HepG2 (cell line): ENCODE measurements at regions not wholly inside any gene's neighbourhood (a gene's known extent, or its start where the extent isn't known, plus 50 kb on each side); places are given as distances from the start of the nearest gene placed in this dataset.

Experiments
- ATAC-seq: fragments of 200-7000 bp; cut with Tn5 transposase; 3 replicates; pipeline ENCODE4 v1.9.1; 2020; ENCODE audit warnings: mild to moderate bottlenecking, moderate library complexity
- BruUV-seq: library from RNA; stranded (reverse); fragments of 400-500 nt; replicated peaks from 2 replicates; lab custom pipeline; 2021; lab: Mats Ljungman, UMichigan
- CTCF ChIA-PET: fragments of 300-600 bp; formaldehyde crosslinking; extraction: SDS; loops from one replicate; lab custom pipeline; 2021; ENCODE audit warnings: low total read pairs, inconsistent platforms, low intra/inter-chr PET ratio; lab: Yijun Ruan, JAX
- POLR2A ChIA-PET: fragments of 350-600 bp; sonication (Branson Sonifier 250); formaldehyde crosslinking; loops from one replicate; lab custom pipeline; 2020; ENCODE audit warnings: antibody characterized with exemption, inconsistent platforms; lab: Yijun Ruan, JAX
- DNase-seq: peaks from one replicate; pipeline ENCODE4 v3.0.0-alpha.2; 2015; ENCODE audit warnings: low spot score
- FAIRE-seq: peaks from 3 replicates; lab custom pipeline; 2011; peaks lifted over from hg19 to GRCh38; lab: Jason Lieb, UNC
- H2AFZ ChIP-seq: one replicate; pipeline ENCODE4 v1.6.1; 2011; ENCODE audit warnings: low read length, inconsistent platforms
- H3K27ac ChIP-seq: fragments of 300-600 bp; 3 replicates; pipeline ENCODE4 v1.8.0; 2011; ENCODE audit warnings: mixed run types, mild to moderate bottlenecking, mixed read lengths, low read length, inconsistent platforms; ENCODE audit not compliant: insufficient read depth; ENCODE audit errors: extremely low read length
- H3K27me3 ChIP-seq, 2 experiments: fragments of 200-600 bp in 1 of 2; 2 replicates in 1 of 2; 3 replicates in 1 of 2; pipeline versions ENCODE4 v1.6.0 to v1.8.0; 2011; ENCODE audit warnings: low read length in 2 of 2, mild to moderate bottlenecking in 2 of 2, moderate library complexity in 2 of 2, inconsistent platforms in 1 of 2; ENCODE audit not compliant: insufficient read depth in 2 of 2, control insufficient read depth in 1 of 2
- H3K36me3 ChIP-seq, 2 experiments: fragments of 200-600 bp in 1 of 2; replicated peaks in 1 of 2; 2 replicates in 1 of 2; 3 replicates in 1 of 2; pipeline versions ENCODE4 v1.5.1 to v1.8.0; 2011; ENCODE audit warnings: low read length in 2 of 2, inconsistent platforms in 1 of 2; ENCODE audit not compliant: insufficient read depth in 2 of 2, control insufficient read depth in 1 of 2
- H3K4me1 ChIP-seq: 2 replicates; pipeline ENCODE4 v1.5.1; 2012; ENCODE audit warnings: low read length, inconsistent platforms; ENCODE audit not compliant: insufficient read depth
- H3K4me2 ChIP-seq: 2 replicates; pipeline ENCODE4 v1.6.0; 2011; ENCODE audit warnings: low read depth, low read length, inconsistent platforms
- H3K4me3 ChIP-seq, 3 experiments: fragments of 200-600 bp in 1 of 3; sonication (generic), shearing (Covaris generic) in 1 of 3; replicated peaks in 1 of 3; 2 replicates each; pipeline ENCODE4 v1.5.1; 2011 to 2016; ENCODE audit warnings: low read length in 3 of 3, inconsistent platforms in 2 of 3, low read depth in 2 of 3, mild to moderate bottlenecking in 2 of 3, control low read depth in 1 of 3, mixed read lengths in 1 of 3; ENCODE audit not compliant: insufficient read depth in 1 of 3
- H3K79me2 ChIP-seq: one replicate; pipeline ENCODE4 v1.6.1; 2011; ENCODE audit warnings: low read length, inconsistent platforms; ENCODE audit not compliant: insufficient read depth
- H3K9ac ChIP-seq: 2 replicates; pipeline ENCODE4 v1.6.0; 2011; ENCODE audit warnings: mild to moderate bottlenecking, low read depth, low read length, inconsistent platforms; ENCODE audit not compliant: insufficient read depth
- H3K9me3 ChIP-seq: 2 replicates; pipeline ENCODE4 v1.5.1; 2012; ENCODE audit warnings: mild to moderate bottlenecking, low read length
- H4K20me1 ChIP-seq: 2 replicates; pipeline ENCODE4 v1.6.0; 2011; ENCODE audit warnings: inconsistent platforms, mild to moderate bottlenecking, low read length, moderate library complexity; ENCODE audit not compliant: insufficient read depth
- HES4 ChIP-seq: sonication (generic); formaldehyde crosslinking; IDR thresholded peaks from 2 replicates; pipeline ENCODE4 v1.9.0; 2021; ENCODE audit warnings: mild to moderate bottlenecking, missing genetic modification reagents, borderline replicate concordance
- HNRNPLL ChIP-seq: fragments of 200-400 bp; formaldehyde crosslinking; IDR thresholded peaks from 2 replicates; pipeline ENCODE4 v1.6.1; 2017; ENCODE audit warnings: mild to moderate bottlenecking, low read depth, low read length; ENCODE audit not compliant: poor library complexity, severe bottlenecking
- ISX ChIP-seq: sonication (generic); formaldehyde crosslinking; conservative IDR thresholded peaks from 2 replicates; pipeline ENCODE4 v1.5.0; 2020; ENCODE audit warnings: missing genetic modification reagents
- KMT2A ChIP-seq: sonication (generic); formaldehyde crosslinking; IDR thresholded peaks from 2 replicates; pipeline ENCODE4 v1.4.0; 2020; ENCODE audit warnings: missing genetic modification reagents
- NBN ChIP-seq: fragments of 450-650 bp; conservative IDR thresholded peaks from 2 replicates; pipeline ENCODE4 v1.6.1; 2017
- USF2 ChIP-seq, 2 experiments: sonication (generic) in 1 of 2; formaldehyde crosslinking in 1 of 2; IDR thresholded peaks; 2 replicates each; pipeline versions ENCODE4 v1.5.1 to v1.6.1; 2011 to 2020; ENCODE audit warnings: borderline replicate concordance in 1 of 2, low read depth in 1 of 2, low read length in 1 of 2, mild to moderate bottlenecking in 1 of 2, missing genetic modification reagents in 1 of 2, moderate library complexity in 1 of 2
- ZNF124 ChIP-seq: sonication (generic); formaldehyde crosslinking; IDR thresholded peaks from 2 replicates; pipeline ENCODE4 v1.4.0; 2020; ENCODE audit warnings: missing genetic modification reagents
- ZNF563 ChIP-seq: sonication (generic); formaldehyde crosslinking; IDR thresholded peaks from 2 replicates; pipeline ENCODE4 v1.8.0; 2022; ENCODE audit warnings: mild to moderate bottlenecking, moderate library complexity, missing genetic modification reagents
- ZNF576 ChIP-seq: sonication (generic); formaldehyde crosslinking; IDR thresholded peaks from 2 replicates; pipeline ENCODE4 v1.4.0; 2020; ENCODE audit warnings: mild to moderate bottlenecking, missing genetic modification reagents
- ZNF839 ChIP-seq: sonication (generic); formaldehyde crosslinking; IDR thresholded peaks from 2 replicates; pipeline ENCODE4 v1.4.0; 2020; ENCODE audit warnings: missing genetic modification reagents, mild to moderate bottlenecking, borderline replicate concordance
- WGBS: methylation state at CpG from one replicate; pipeline ENCODE4 v1.1.6; 2017; ENCODE audit warnings: low lambda C conversion rate; 5-methylcytosine and 5-hydroxymethylcytosine counted together
- in situ Hi-C: cut with HindIII; loops from 2 replicates; pipeline ENCODE4 v1.10.0; 2017; ENCODE audit warnings: low pct_unique_long_range_greater_than_20kb; ENCODE audit not compliant: extremely low pct_ligation_motif_present
- intact Hi-C: fragments of 100-400 bp; cut with micrococcal nuclease; formaldehyde crosslinking; loops from one replicate; pipeline ENCODE4 v1.10.0; 2022; ENCODE audit not compliant: unreplicated experiment
- TF ChIP-seq, protein P1 (sequence below): sonication (generic); formaldehyde crosslinking; IDR thresholded peaks from 2 replicates; pipeline ENCODE4 v1.8.0; 2022; ENCODE audit warnings: mild to moderate bottlenecking, missing genetic modification reagents; ENCODE audit not compliant: insufficient replicate concordance
- TF ChIP-seq, protein P2 (sequence below): sonication (generic); formaldehyde crosslinking; IDR thresholded peaks from 2 replicates; pipeline ENCODE4 v1.4.0; 2020; ENCODE audit warnings: mild to moderate bottlenecking, missing genetic modification reagents
- TF ChIP-seq, protein P3 (sequence below): sonication (generic); formaldehyde crosslinking; IDR thresholded peaks from 2 replicates; pipeline ENCODE4 v1.4.0; 2020; ENCODE audit warnings: missing genetic modification reagents, borderline replicate concordance

DNA sequence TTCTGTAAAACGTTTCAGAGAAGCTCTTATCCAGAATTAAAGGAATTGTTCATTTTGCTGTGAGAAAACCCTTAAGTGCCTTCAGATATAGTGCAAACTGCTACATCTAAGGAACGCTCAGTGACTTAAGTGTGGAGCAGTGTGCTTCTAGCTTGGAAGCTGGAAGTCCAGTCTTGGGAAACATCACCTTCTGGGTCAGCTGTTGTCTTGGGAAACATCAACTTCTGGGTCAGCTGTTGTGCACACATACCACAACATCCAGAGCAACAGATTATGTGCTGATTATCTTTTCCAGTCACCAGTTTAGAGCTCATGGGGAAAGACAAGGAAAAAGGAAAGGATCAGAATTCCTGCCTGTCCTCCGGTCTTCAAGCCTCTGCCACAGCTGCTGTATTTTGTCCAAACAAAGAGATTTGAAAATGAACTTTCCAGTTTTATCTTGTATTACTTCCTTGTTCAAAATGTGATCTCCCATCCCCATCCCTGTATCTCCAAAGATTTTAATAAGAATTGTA is 713.6 kb downstream of the NSUN3 start:
- ChIA-PET POLR2A (no interaction called here), CTCF (no interaction called here)
- Histone ChIP-seq H3K9ac (no peak overlapping the region), H3K4me2 (no peak overlapping the region), H3K27ac (no peak overlapping the region), H3K9me3 (no peaks in the 10 kb centered on the region), H4K20me1 (no peaks in the 10 kb centered on the region), H3K4me1 (no peaks in the 10 kb centered on the region), H3K4me3 (no peak overlapping the region), H3K79me2 (no peaks in the 10 kb centered on the region), H2AFZ (no peak overlapping the region), H3K36me3 (no peaks in the 10 kb centered on the region), H3K27me3 (no peaks in the 10 kb centered on the region)
- WGBS, result 0% methylated on average over 3 of the region's 3 CpGs
- in situ Hi-C loops, result no loop called here
- FAIRE-seq (no peak), ATAC-seq (no peak), DNase-seq (no peak)
- intact Hi-C loops, result no loop called here
- no TSS peak for BruUV-seq
- TF ChIP-seq, protein P1, sequence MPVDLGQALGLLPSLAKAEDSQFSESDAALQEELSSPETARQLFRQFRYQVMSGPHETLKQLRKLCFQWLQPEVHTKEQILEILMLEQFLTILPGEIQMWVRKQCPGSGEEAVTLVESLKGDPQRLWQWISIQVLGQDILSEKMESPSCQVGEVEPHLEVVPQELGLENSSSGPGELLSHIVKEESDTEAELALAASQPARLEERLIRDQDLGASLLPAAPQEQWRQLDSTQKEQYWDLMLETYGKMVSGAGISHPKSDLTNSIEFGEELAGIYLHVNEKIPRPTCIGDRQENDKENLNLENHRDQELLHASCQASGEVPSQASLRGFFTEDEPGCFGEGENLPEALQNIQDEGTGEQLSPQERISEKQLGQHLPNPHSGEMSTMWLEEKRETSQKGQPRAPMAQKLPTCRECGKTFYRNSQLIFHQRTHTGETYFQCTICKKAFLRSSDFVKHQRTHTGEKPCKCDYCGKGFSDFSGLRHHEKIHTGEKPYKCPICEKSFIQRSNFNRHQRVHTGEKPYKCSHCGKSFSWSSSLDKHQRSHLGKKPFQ (CRISPR knock-in tag), result no peak
- TF ChIP-seq KMT2A (CRISPR knock-in tag) (no peak), ZNF563 (CRISPR knock-in tag) (no peak), USF2 (IDR thresholded peaks at IDR 0.05; ENCODE audit: low read depth, low read length) (no peak), USF2 (CRISPR knock-in tag; IDR thresholded peaks at IDR 0.05; ENCODE audit: borderline replicate concordance) (no peak), ZNF124 (CRISPR knock-in tag) (no peak), ZNF839 (no peak), ISX (CRISPR knock-in tag) (no peak), NBN (no peak), HES4 (no peak), HNRNPLL (no peak), ZNF576 (CRISPR knock-in tag) (no peak)
- TF ChIP-seq, protein P2, sequence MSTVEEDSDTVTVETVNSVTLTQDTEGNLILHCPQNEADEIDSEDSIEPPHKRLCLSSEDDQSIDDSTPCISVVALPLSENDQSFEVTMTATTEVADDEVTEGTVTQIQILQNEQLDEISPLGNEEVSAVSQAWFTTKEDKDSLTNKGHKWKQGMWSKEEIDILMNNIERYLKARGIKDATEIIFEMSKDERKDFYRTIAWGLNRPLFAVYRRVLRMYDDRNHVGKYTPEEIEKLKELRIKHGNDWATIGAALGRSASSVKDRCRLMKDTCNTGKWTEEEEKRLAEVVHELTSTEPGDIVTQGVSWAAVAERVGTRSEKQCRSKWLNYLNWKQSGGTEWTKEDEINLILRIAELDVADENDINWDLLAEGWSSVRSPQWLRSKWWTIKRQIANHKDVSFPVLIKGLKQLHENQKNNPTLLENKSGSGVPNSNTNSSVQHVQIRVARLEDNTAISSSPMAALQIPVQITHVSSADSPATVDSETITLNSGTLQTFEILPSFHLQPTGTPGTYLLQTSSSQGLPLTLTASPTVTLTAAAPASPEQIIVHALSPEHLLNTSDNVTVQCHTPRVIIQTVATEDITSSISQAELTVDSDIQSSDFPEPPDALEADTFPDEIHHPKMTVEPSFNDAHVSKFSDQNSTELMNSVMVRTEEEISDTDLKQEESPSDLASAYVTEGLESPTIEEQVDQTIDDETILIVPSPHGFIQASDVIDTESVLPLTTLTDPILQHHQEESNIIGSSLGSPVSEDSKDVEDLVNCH (CRISPR knock-in tag), result no peak
- TF ChIP-seq, protein P3, sequence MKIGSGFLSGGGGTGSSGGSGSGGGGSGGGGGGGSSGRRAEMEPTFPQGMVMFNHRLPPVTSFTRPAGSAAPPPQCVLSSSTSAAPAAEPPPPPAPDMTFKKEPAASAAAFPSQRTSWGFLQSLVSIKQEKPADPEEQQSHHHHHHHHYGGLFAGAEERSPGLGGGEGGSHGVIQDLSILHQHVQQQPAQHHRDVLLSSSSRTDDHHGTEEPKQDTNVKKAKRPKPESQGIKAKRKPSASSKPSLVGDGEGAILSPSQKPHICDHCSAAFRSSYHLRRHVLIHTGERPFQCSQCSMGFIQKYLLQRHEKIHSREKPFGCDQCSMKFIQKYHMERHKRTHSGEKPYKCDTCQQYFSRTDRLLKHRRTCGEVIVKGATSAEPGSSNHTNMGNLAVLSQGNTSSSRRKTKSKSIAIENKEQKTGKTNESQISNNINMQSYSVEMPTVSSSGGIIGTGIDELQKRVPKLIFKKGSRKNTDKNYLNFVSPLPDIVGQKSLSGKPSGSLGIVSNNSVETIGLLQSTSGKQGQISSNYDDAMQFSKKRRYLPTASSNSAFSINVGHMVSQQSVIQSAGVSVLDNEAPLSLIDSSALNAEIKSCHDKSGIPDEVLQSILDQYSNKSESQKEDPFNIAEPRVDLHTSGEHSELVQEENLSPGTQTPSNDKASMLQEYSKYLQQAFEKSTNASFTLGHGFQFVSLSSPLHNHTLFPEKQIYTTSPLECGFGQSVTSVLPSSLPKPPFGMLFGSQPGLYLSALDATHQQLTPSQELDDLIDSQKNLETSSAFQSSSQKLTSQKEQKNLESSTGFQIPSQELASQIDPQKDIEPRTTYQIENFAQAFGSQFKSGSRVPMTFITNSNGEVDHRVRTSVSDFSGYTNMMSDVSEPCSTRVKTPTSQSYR (CRISPR knock-in tag), result no peak
